H1 (cell line): ENCODE measurements at regions not wholly inside any gene's neighbourhood (a gene's known extent, or its start where the extent isn't known, plus 50 kb on each side); places are given as distances from the start of the nearest gene placed in this dataset.

ENCODE experiments used
- CTCF ChIA-PET: fragments of 300-600 bp; sonication (Branson Sonifier 250); formaldehyde crosslinking; loops from one replicate; lab custom pipeline; 2021; ENCODE audit not compliant: partially characterized antibody; lab: Charles Lee
- POLR2A ChIA-PET: fragments of 300-600 bp; sonication (Branson Sonifier 250); formaldehyde crosslinking; loops from one replicate; lab custom pipeline; 2021; ENCODE audit warnings: inconsistent platforms; ENCODE audit not compliant: partially characterized antibody; lab: Charles Lee
- DNase-seq, 2 experiments: peaks; one replicate each; pipeline versions ENCODE4 v3.0.0 to v3.0.0-alpha.2; 2010 to 2022; ENCODE audit warnings: low spot score in 2 of 2, low read depth in 1 of 2, mixed read lengths in 1 of 2
- FAIRE-seq: peaks from 2 replicates; lab custom pipeline; 2011; peaks lifted over from hg19 to GRCh38; lab: Jason Lieb, UNC
- H2AFZ ChIP-seq: 2 replicates; pipeline ENCODE4 v1.8.1; 2012; ENCODE audit warnings: low read length, inconsistent platforms
- H2AK5ac ChIP-seq: 2 replicates; pipeline ENCODE4 v1.6.1; 2013; ENCODE audit warnings: low read depth, low read length
- H2BK120ac ChIP-seq: replicated peaks from 2 replicates; pipeline ENCODE3; 2013; ENCODE audit warnings: low read depth, low read length, inconsistent platforms
- H2BK12ac ChIP-seq: 2 replicates; pipeline ENCODE4 v1.6.1; 2013; ENCODE audit warnings: low read depth, low read length
- H2BK15ac ChIP-seq: 2 replicates; pipeline ENCODE4 v1.6.1; 2013; ENCODE audit warnings: low read length
- H2BK20ac ChIP-seq: 2 replicates; pipeline ENCODE4 v1.6.1; 2013; ENCODE audit warnings: low read length
- H2BK5ac ChIP-seq: 2 replicates; pipeline ENCODE4 v1.6.1; 2013; ENCODE audit warnings: low read depth, low read length
- H3K14ac ChIP-seq: 2 replicates; pipeline ENCODE4 v1.6.1; 2013; ENCODE audit warnings: inconsistent platforms; ENCODE audit not compliant: insufficient read length
- H3K18ac ChIP-seq: 2 replicates; pipeline ENCODE4 v1.6.1; 2013; ENCODE audit warnings: low read length; ENCODE audit errors: extremely low read depth
- H3K23ac ChIP-seq: 2 replicates; pipeline ENCODE4 v1.6.1; 2013; ENCODE audit warnings: inconsistent platforms; ENCODE audit not compliant: insufficient read length
- H3K23me2 ChIP-seq: 2 replicates; pipeline ENCODE4 v1.6.1; 2013; ENCODE audit warnings: low read depth, low read length
- H3K27ac ChIP-seq: 2 replicates; pipeline ENCODE4 v1.6.1; 2011; ENCODE audit warnings: low read depth, low read length, inconsistent platforms
- H3K27me3 ChIP-seq, 4 experiments: replicated peaks in 1 of 4; 1 replicate in 1 of 4; 2 replicates in 3 of 4; pipeline versions ENCODE4 v1.6.1 to v1.8.1; 2011 to 2013; ENCODE audit warnings: low read length in 3 of 4, mild to moderate bottlenecking in 3 of 4, inconsistent platforms in 2 of 4, mixed read lengths in 2 of 4, moderate library complexity in 1 of 4; ENCODE audit not compliant: control insufficient read depth in 3 of 4, insufficient read depth in 3 of 4; ENCODE audit errors: extremely low read depth in 1 of 4
- H3K36me3 ChIP-seq, 4 experiments: 2 replicates each; pipeline versions ENCODE4 v1.6.1 to v1.8.1; 2011 to 2013; ENCODE audit warnings: mild to moderate bottlenecking in 4 of 4, low read length in 3 of 4, moderate library complexity in 2 of 4, control low read depth in 1 of 4, inconsistent platforms in 1 of 4; ENCODE audit not compliant: insufficient read depth in 4 of 4, control insufficient read depth in 2 of 4
- H3K4ac ChIP-seq: replicated peaks from 2 replicates; pipeline ENCODE3; 2013; ENCODE audit warnings: low read length, low read depth, mixed read lengths, inconsistent platforms; ENCODE audit not compliant: insufficient read length
- H3K4me1 ChIP-seq, 4 experiments: replicated peaks in 1 of 4; 1 replicate in 1 of 4; 2 replicates in 3 of 4; pipeline versions ENCODE4 v1.6.1 to v1.8.1; 2011 to 2013; ENCODE audit warnings: low read length in 3 of 4, inconsistent platforms in 2 of 4, mixed read lengths in 1 of 4; ENCODE audit not compliant: insufficient read depth in 4 of 4, control insufficient read depth in 3 of 4
- H3K4me2 ChIP-seq, 2 experiments: 2 replicates each; pipeline versions ENCODE4 v1.6.1 to v1.8.1; 2011 to 2013; ENCODE audit warnings: low read depth in 2 of 2, low read length in 2 of 2, control low read depth in 1 of 2, inconsistent platforms in 1 of 2, mild to moderate bottlenecking in 1 of 2; ENCODE audit not compliant: insufficient read depth in 1 of 2
- H3K4me3 ChIP-seq, 4 experiments: fragments of 200-600, 300-600 bp in 1 of 4; sonication (generic), shearing (Covaris generic), sonication (Bioruptor Twin) in 1 of 4; 2 replicates each; pipeline versions ENCODE4 v1.5.1 to v1.8.1; 2011 to 2016; ENCODE audit warnings: low read length in 4 of 4, low read depth in 3 of 4, control low read depth in 2 of 4, inconsistent platforms in 2 of 4, mild to moderate bottlenecking in 2 of 4, mixed read lengths in 1 of 4, moderate library complexity in 1 of 4; ENCODE audit not compliant: insufficient read depth in 2 of 4; ENCODE audit errors: extremely low read depth in 1 of 4
- H3K56ac ChIP-seq: replicated peaks from 2 replicates; pipeline ENCODE3; 2013; ENCODE audit warnings: low read depth, mild to moderate bottlenecking, mixed read lengths, low read length, inconsistent platforms; ENCODE audit not compliant: insufficient read length
- H3K79me1 ChIP-seq: 2 replicates; pipeline ENCODE4 v1.6.1; 2013; ENCODE audit warnings: low read depth, low read length, control low read depth
- H3K79me2 ChIP-seq, 2 experiments: 2 replicates each; pipeline versions ENCODE4 v1.6.1 to v1.8.1; 2012 to 2013; ENCODE audit warnings: low read length in 2 of 2, mild to moderate bottlenecking in 2 of 2, inconsistent platforms in 1 of 2; ENCODE audit not compliant: insufficient read depth in 2 of 2, control insufficient read depth in 1 of 2
- H3K9ac ChIP-seq, 4 experiments: replicated peaks in 1 of 4; 1 replicate in 1 of 4; 2 replicates in 3 of 4; pipeline versions ENCODE4 v1.6.1 to v1.8.1; 2011 to 2013; ENCODE audit warnings: low read depth in 3 of 4, low read length in 3 of 4, control low read depth in 2 of 4, mild to moderate bottlenecking in 2 of 4, moderate library complexity in 2 of 4, inconsistent platforms in 1 of 4; ENCODE audit errors: extremely low read depth in 1 of 4
- H3K9me3 ChIP-seq, 2 experiments: 2 replicates each; pipeline versions ENCODE4 v1.6.1 to v1.8.1; 2012 to 2013; ENCODE audit warnings: mild to moderate bottlenecking in 2 of 2, moderate library complexity in 2 of 2, control low read depth in 1 of 2, inconsistent platforms in 1 of 2, low read depth in 1 of 2, low read length in 1 of 2, mixed read lengths in 1 of 2; ENCODE audit not compliant: insufficient read depth in 2 of 2
- H4K20me1 ChIP-seq, 2 experiments: replicated peaks in 1 of 2; 2 replicates each; pipeline versions ENCODE3 to v1.8.1; 2011 to 2013; ENCODE audit warnings: inconsistent platforms in 2 of 2, low read length in 2 of 2, mild to moderate bottlenecking in 1 of 2; ENCODE audit not compliant: insufficient read depth in 2 of 2, control insufficient read depth in 1 of 2
- H4K5ac ChIP-seq: 2 replicates; pipeline ENCODE4 v1.6.1; 2013; ENCODE audit warnings: low read length, low read depth, mixed read lengths, inconsistent platforms; ENCODE audit not compliant: insufficient read length
- H4K8ac ChIP-seq: 2 replicates; pipeline ENCODE4 v1.8.0; 2013; ENCODE audit warnings: mild to moderate bottlenecking, moderate library complexity, low read length, inconsistent platforms; ENCODE audit not compliant: insufficient read depth; ENCODE audit errors: extremely low read depth
- H4K91ac ChIP-seq: replicated peaks from 2 replicates; pipeline ENCODE3; 2013; ENCODE audit warnings: low read length, mixed read lengths, inconsistent platforms; ENCODE audit not compliant: insufficient read length
- CBX5 ChIP-seq: fragments of 300-800, 300-1000 bp; sonication (generic); IDR thresholded peaks from 2 replicates; pipeline ENCODE4 v1.7.1; 2016; ENCODE audit warnings: antibody characterized with exemption, low read length, low read depth
- CREB1 ChIP-seq: IDR thresholded peaks from 2 replicates; pipeline ENCODE4 v1.6.1; 2012; ENCODE audit warnings: inconsistent platforms
- CTBP2 ChIP-seq: IDR thresholded peaks from 2 replicates; pipeline ENCODE4 v1.7.0; 2011; ENCODE audit warnings: borderline replicate concordance, mild to moderate bottlenecking, moderate library complexity, mixed read lengths, low read length; ENCODE audit not compliant: insufficient read depth, insufficient read length
- GTF2F1 ChIP-seq: IDR thresholded peaks from 2 replicates; pipeline ENCODE4 v1.6.1; 2012; ENCODE audit warnings: low read depth, low read length, improper control_type of control experiment, borderline replicate concordance
- JUND ChIP-seq: IDR thresholded peaks from 2 replicates; pipeline ENCODE4 v1.6.1; 2011; ENCODE audit warnings: mild to moderate bottlenecking, improper control_type of control experiment, low read length
- KDM5A ChIP-seq: fragments of 200-600 bp; IDR thresholded peaks from 2 replicates; pipeline ENCODE4 v1.7.1; 2012; ENCODE audit warnings: mild to moderate bottlenecking, low read length, inconsistent platforms, mixed read lengths
- MAX ChIP-seq: IDR thresholded peaks from 2 replicates; pipeline ENCODE4 v1.6.1; 2012; ENCODE audit warnings: inconsistent platforms
- POLR2A ChIP-seq, 2 experiments: IDR thresholded peaks; 1 replicate in 1 of 2; 2 replicates in 1 of 2; pipeline ENCODE4 v1.6.1; 2011; ENCODE audit warnings: low read depth in 2 of 2, low read length in 2 of 2, mild to moderate bottlenecking in 2 of 2; ENCODE audit errors: control extremely low read depth in 1 of 2
- POLR2AphosphoS5 ChIP-seq: IDR thresholded peaks from 2 replicates; pipeline ENCODE4 v1.6.1; 2011; ENCODE audit warnings: low read depth, low read length
- RBBP5 ChIP-seq: IDR thresholded peaks from 2 replicates; pipeline ENCODE4 v1.7.1; 2012; ENCODE audit warnings: low read depth, mild to moderate bottlenecking, inconsistent platforms, low read length, moderate library complexity, borderline replicate concordance
- RXRA ChIP-seq: IDR thresholded peaks from 2 replicates; pipeline ENCODE4 v1.6.1; 2011; ENCODE audit warnings: low read depth, mild to moderate bottlenecking, low read length, moderate library complexity; ENCODE audit not compliant: insufficient read depth
- SIRT6 ChIP-seq: IDR thresholded peaks from one replicate; pipeline ENCODE4 v1.7.1; 2012; ENCODE audit warnings: low read length, inconsistent platforms
- SIX5 ChIP-seq: IDR thresholded peaks from 2 replicates; pipeline ENCODE4 v1.6.1; 2011; ENCODE audit warnings: mild to moderate bottlenecking, low read depth, low read length
- SP1 ChIP-seq: IDR thresholded peaks from 2 replicates; pipeline ENCODE4 v1.6.1; 2011; ENCODE audit warnings: low read depth, low read length
- USF2 ChIP-seq: IDR thresholded peaks from 2 replicates; pipeline ENCODE4 v1.6.1; 2011; ENCODE audit warnings: low read length, improper control_type of control experiment
- YY1 ChIP-seq: IDR thresholded peaks from 2 replicates; pipeline ENCODE4 v1.6.1; 2011; ENCODE audit warnings: low read depth, mild to moderate bottlenecking, low read length
- WGBS, 2 experiments: shearing (Covaris generic) in 1 of 2; methylation state at CpG; one replicate each; pipeline versions ENCODE4 v1.1.6 to v1.1.7; 2013 to 2015; ENCODE audit warnings: low lambda C conversion rate in 2 of 2, mixed read lengths in 2 of 2, inconsistent platforms in 1 of 2, low coverage in 1 of 2, missing lambda C conversion rate in 1 of 2; ENCODE audit not compliant: insufficient replicate concordance in 2 of 2, insufficient coverage in 1 of 2, insufficient read length in 1 of 2; ENCODE audit errors: extremely low coverage in 1 of 2, missing lambda C conversion rate in 1 of 2; 5-methylcytosine and 5-hydroxymethylcytosine counted together

GRCh38 chr4:134085496-134085895, 116.1 kb downstream of the PABPC4L start:
- Histone ChIP-seq H3K27ac (no peak overlapping the region), H3K18ac (no peak overlapping the region)
- no peak for TF ChIP-seq MAX
- no peak for TF ChIP-seq RBBP5
- no peak for TF ChIP-seq JUND
- no peak for TF ChIP-seq POLR2AphosphoS5
- no peak for TF ChIP-seq POLR2A (IDR thresholded peaks at IDR 0.05; ENCODE audit: control extremely low read depth in 1 of 2, low read depth in 2 of 2, low read length in 2 of 2)
- no peak for TF ChIP-seq RXRA
- TF ChIP-seq SP1: no peak
- TF ChIP-seq SIX5: no peak
- TF ChIP-seq KDM5A: no peak
- no peak for TF ChIP-seq CREB1
- no peak for TF ChIP-seq SIRT6
- TF ChIP-seq CTBP2: no peak
- no peak for TF ChIP-seq GTF2F1
- TF ChIP-seq USF2: no peak
- TF ChIP-seq YY1: no peak
- no peak for TF ChIP-seq CBX5

More at GRCh38 chr4:134085496-134085895, 116.1 kb downstream of the PABPC4L start:
- no peaks in the 10 kb centered on the region for H3K79me2 ChIP-seq
- H2BK12ac ChIP-seq: no peak overlapping the region
- H3K79me1 ChIP-seq: no peaks in the 10 kb centered on the region
- no peak overlapping the region for H3K4ac ChIP-seq
- ChIA-PET CTCF (interaction anchor here (0.6 to 1.6 kb wide), 3 partner anchors 10 to 876 kb away, joined by 3 read pairs; no protein-coding TSS in a partner anchor), POLR2A (no interaction called here)
- DNase-seq (no peak), FAIRE-seq (no peak)
- no peak overlapping the region for H2AFZ ChIP-seq
- no peaks in the 10 kb centered on the region for H3K23me2 ChIP-seq
- no peak overlapping the region for H2BK15ac ChIP-seq
- no peak overlapping the region for H3K14ac ChIP-seq
- peak overlapping the region in 1 of 2 experiments; percentile 8; a peak in 1 of 4 replicates for H3K4me2 ChIP-seq
- H2BK5ac ChIP-seq: no peak overlapping the region
- H4K5ac ChIP-seq: no peak overlapping the region
- no peak overlapping the region for H3K56ac ChIP-seq
- no peak overlapping the region for H2BK20ac ChIP-seq
- H3K4me1 ChIP-seq: peaks cover 0 to 8% (median 3%) of the 10 kb centered on the region in 4 experiments; a peak in 5 of 7 replicates
- H2BK120ac ChIP-seq: no peak overlapping the region
- 44% methylated on average over 2 of the region's 2 CpGs; no CpG with 5 or more reads in 1 of the 2 experiments for WGBS, 2 experiments
- H3K4me3 ChIP-seq: no peak overlapping the region
- no peaks in the 10 kb centered on the region for H3K27me3 ChIP-seq
- no peaks in the 10 kb centered on the region for H3K36me3 ChIP-seq
- no peak overlapping the region for H4K91ac ChIP-seq
- no peak overlapping the region for H4K8ac ChIP-seq
- no peaks in the 10 kb centered on the region for H3K9me3 ChIP-seq
- no peak overlapping the region for H2AK5ac ChIP-seq
- no peak overlapping the region for H3K23ac ChIP-seq
- H3K9ac ChIP-seq: no peak overlapping the region
- no peaks in the 10 kb centered on the region for H4K20me1 ChIP-seq
